Stomach (tissue), 8 donors: ENCODE measurements at regions not wholly inside any gene's neighbourhood (a gene's known extent, or its start where the extent isn't known, plus 50 kb on each side); places are given as distances from the start of the nearest gene placed in this dataset.

Experiments
- DNase-seq, 2 donors: peaks; one replicate each; pipeline versions ENCODE4 v3.0.0 to v3.0.0-alpha.2; 2013 to 2019
- H3K27ac ChIP-seq, 5 donors: fragments of 200-600 bp in 4 of 5; sonication (generic) in 4 of 5; one replicate each; pipeline ENCODE4 v1.5.1; 2013 to 2019; ENCODE audit warnings: mild to moderate bottlenecking in 1 of 5, moderate library complexity in 1 of 5
- H3K27me3 ChIP-seq, 3 donors: fragments of 200-600 bp; sonication (generic); one replicate each; pipeline ENCODE4 v1.5.1; 2017 to 2019; ENCODE audit warnings: mixed run types in 1 of 3
- H3K36me3 ChIP-seq, 4 donors: fragments of 200-600 bp; sonication (generic); 1 replicate in 3 of 4; 2 replicates in 1 of 4; pipeline ENCODE4 v1.5.1; 2016 to 2019
- H3K4me1 ChIP-seq, 4 donors: fragments of 200-600 bp; sonication (generic); one replicate each; pipeline ENCODE4 v1.5.1; 2016 to 2019
- H3K4me3 ChIP-seq, 4 donors: fragments of 200-600 bp; sonication (generic) in 3 of 4; one replicate each; pipeline ENCODE4 v1.5.1; 2016 to 2019; ENCODE audit warnings: mild to moderate bottlenecking in 1 of 4
- H3K9me3 ChIP-seq, 4 donors: fragments of 200-600 bp; sonication (generic); one replicate each; pipeline ENCODE4 v1.5.1; 2016 to 2019
- CTCF ChIP-seq, 7 experiments: fragments of 450-650 bp in 4 of 7; fragments of 200-600 bp in 3 of 7; sonication (generic) in 3 of 7; IDR thresholded peaks; one replicate each; pipeline ENCODE4 v1.5.1; 2016 to 2019; ENCODE audit warnings: antibody characterized with exemption in 7 of 7, control low read depth in 2 of 7, mild to moderate bottlenecking in 1 of 7
- EP300 ChIP-seq: sonication (generic); formaldehyde crosslinking; IDR thresholded peaks from one replicate; pipeline ENCODE4 v1.6.1; 2017; ENCODE audit warnings: antibody characterized with exemption
- POLR2A ChIP-seq, 4 donors: fragments of 450-650 bp; IDR thresholded peaks; one replicate each; pipeline ENCODE4 v1.6.1; 2016; ENCODE audit warnings: antibody characterized with exemption in 4 of 4, control low read depth in 2 of 4, mild to moderate bottlenecking in 1 of 4, moderate library complexity in 1 of 4
- POLR2AphosphoS5 ChIP-seq, 3 donors: sonication (generic); formaldehyde crosslinking; IDR thresholded peaks; one replicate each; pipeline ENCODE4 v1.6.1; 2016; ENCODE audit warnings: antibody characterized with exemption in 3 of 3
- WGBS, 5 donors: extraction: QIAGEN DNeasy Blood & Tissue Kit in 3 of 5; methylation state at CpG; one replicate each; pipeline versions ENCODE4 v1.1.5 to v1.1.7; 2013 to 2018; 5-methylcytosine and 5-hydroxymethylcytosine counted together
- intact Hi-C: fragments of 100-400 bp; cut with DNase I; formaldehyde crosslinking; loops from one replicate; pipeline ENCODE4 v1.15.1; 2023; ENCODE audit warnings: low total_unique reads
- donor health status: healthy with polysubstance abuse.
- donor health status: Bipolar disorder and iron deficiency.
- donor health status: healthy.

GRCh38 chr9:86491468-86492266 lies 137.5 kb upstream of the TUT7 start:
- H3K27me3 ChIP-seq = no peaks in the 10 kb centered on the region
- intact Hi-C loops = no loop called here
- no peak overlapping the region for H3K27ac ChIP-seq
- DNase-seq = no peak
- H3K9me3 ChIP-seq = no peaks in the 10 kb centered on the region
- H3K4me1 ChIP-seq = peaks cover 0 to 14% (median 5%) of the 10 kb centered on the region in 4 donors
- H3K36me3 ChIP-seq = no peaks in the 10 kb centered on the region
- TF ChIP-seq POLR2A (IDR thresholded peaks at IDR 0.05) (no peak), POLR2AphosphoS5 (IDR thresholded peaks at IDR 0.05) (no peak), EP300 (no peak), CTCF (IDR thresholded peaks at IDR 0.05) (no peak)
- H3K4me3 ChIP-seq = no peak overlapping the region
- WGBS, 5 donors = 76 to 91% (median 84%) methylated on average over 8 of the region's 8 CpGs

- Histone ChIP-seq H3K27me3 (no peaks in the 10 kb centered on the region), H3K4me1 (peaks cover 0 to 5% (median 0%) of the 10 kb centered on the region in 4 donors), H3K4me3 (no peak overlapping the region), H3K9me3 (no peaks in the 10 kb centered on the region), H3K36me3 (no peaks in the 10 kb centered on the region), H3K27ac (no peak overlapping the region)
- DNase-seq = no peak
- TF ChIP-seq POLR2AphosphoS5 (IDR thresholded peaks at IDR 0.05) = no peak
- no peak for TF ChIP-seq EP300
- no peak for TF ChIP-seq POLR2A (IDR thresholded peaks at IDR 0.05)
- TF ChIP-seq CTCF (IDR thresholded peaks at IDR 0.05) = no peak
- intact Hi-C loops = loop anchor here (10.0 kb wide), 1 partner anchor 826 kb away; no protein-coding TSS in a partner anchor
- 80 to 95% (median 89%) methylated on average over 6 to 7 of the region's 7 CpGs for WGBS, 5 donors
Observed at GRCh38 chr9:86488794-86489193, 134.6 kb upstream of the TUT7 start.

- WGBS, 5 donors = 71 to 78% (median 74%) methylated on average over 6 of the region's 6 CpGs
- no peak overlapping the region for H3K27ac ChIP-seq
- no peaks in the 10 kb centered on the region for H3K9me3 ChIP-seq
- no peak overlapping the region for H3K4me3 ChIP-seq
- no peaks in the 10 kb centered on the region for H3K27me3 ChIP-seq
- TF ChIP-seq POLR2AphosphoS5 (IDR thresholded peaks at IDR 0.05) (no peak), CTCF (IDR thresholded peaks at IDR 0.05) (no peak), POLR2A (IDR thresholded peaks at IDR 0.05) (no peak), EP300 (no peak)
- intact Hi-C loops = loop anchor here (10.0 kb wide), 1 partner anchor 826 kb away; no protein-coding TSS in a partner anchor
- H3K36me3 ChIP-seq = no peaks in the 10 kb centered on the region
- H3K4me1 ChIP-seq = peaks cover 0 to 5% (median 0%) of the 10 kb centered on the region in 4 donors
- no peak for DNase-seq
Observed at GRCh38 chr9:86488345-86488744, 134.1 kb upstream of the TUT7 start.

GRCh38 chr9:86487838-86488233 lies 133.6 kb upstream of the TUT7 start:
- Histone ChIP-seq H3K4me1 (peaks cover 0 to 5% (median 0%) of the 10 kb centered on the region in 4 donors), H3K27me3 (no peaks in the 10 kb centered on the region), H3K36me3 (no peaks in the 10 kb centered on the region), H3K4me3 (no peak overlapping the region), H3K9me3 (no peaks in the 10 kb centered on the region), H3K27ac (no peak overlapping the region)
- intact Hi-C loops = loop anchor here (10.0 kb wide), 1 partner anchor 827 kb away; no protein-coding TSS in a partner anchor
- WGBS, 5 donors = 82 to 91% (median 87%) methylated on average over 2 of the region's 2 CpGs
- TF ChIP-seq CTCF (IDR thresholded peaks at IDR 0.05) = no peak
- TF ChIP-seq EP300 = no peak
- TF ChIP-seq POLR2A (IDR thresholded peaks at IDR 0.05) = no peak
- no peak for DNase-seq
